ENCODE measurements at regions not wholly inside any gene's neighbourhood (a gene's known extent, or its start where the extent isn't known, plus 50 kb on each side); places are given as distances from the start of the nearest gene placed in this dataset.

DNA sequence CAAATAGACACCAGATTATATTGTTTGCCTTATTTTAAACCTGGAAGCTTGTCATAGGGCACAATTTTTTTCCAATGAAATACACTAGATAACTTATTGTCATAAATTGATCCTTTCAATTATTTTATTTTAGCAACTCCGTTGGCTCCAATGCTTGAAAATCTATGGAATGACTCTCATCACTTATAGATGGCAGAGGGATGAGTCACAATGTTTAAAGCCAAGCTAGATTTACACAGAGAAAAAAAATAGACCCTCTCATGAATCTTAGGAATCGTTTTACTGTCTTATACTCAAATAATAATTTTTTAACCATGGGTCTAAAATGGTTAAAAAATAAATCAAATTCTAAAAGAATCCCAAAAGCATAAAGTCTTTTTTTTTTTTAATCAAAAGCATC, 1276.6 kb upstream of the FLRT2 start:
- H3K36me3 ChIP-seq (ENCODE audit: control insufficient read depth, insufficient read depth, low read length), result no peaks in the 10 kb centered on the region
- Mint-ChIP-seq H3K4me1 (no peaks in the 10 kb centered on the region), H3K27ac (no peak overlapping the region), H3K4me3 (no peak overlapping the region), H3K9me3 (peaks cover 0 to 28% (median 4%) of the 10 kb centered on the region in 7 donors), H3K27me3 (no peaks in the 10 kb centered on the region), H3K36me3 (no peaks in the 10 kb centered on the region)
- no peak for DNase-seq
- no peaks in the 10 kb centered on the region for H3K27me3 ChIP-seq (ENCODE audit: control insufficient read depth, insufficient read depth, low read length)
- H3K9me3 ChIP-seq (ENCODE audit: control insufficient read depth in 2 of 2, low read length in 2 of 2), result no peaks in the 10 kb centered on the region
- no peaks in the 10 kb centered on the region for H3K4me1 ChIP-seq (ENCODE audit: control insufficient read depth, insufficient read depth, low read length, poor library complexity, severe bottlenecking)
- H3K27ac ChIP-seq (ENCODE audit: insufficient read depth, low read length, poor library complexity, severe bottlenecking), result no peak overlapping the region
- no peak for ATAC-seq (ENCODE audit: low read depth in 2 of 2)
- no peak overlapping the region for H3K4me3 ChIP-seq (ENCODE audit: low read depth, low read length)

- no peak overlapping the region for H3K27ac ChIP-seq (ENCODE audit: insufficient read depth, low read length, poor library complexity, severe bottlenecking)
- no peaks in the 10 kb centered on the region for H3K27me3 ChIP-seq (ENCODE audit: control insufficient read depth, insufficient read depth, low read length)
- DNase-seq (no peak), ATAC-seq (ENCODE audit: low read depth in 2 of 2) (no peak)
- Mint-ChIP-seq H3K4me1 (no peaks in the 10 kb centered on the region), H3K27ac (no peak overlapping the region), H3K27me3 (no peaks in the 10 kb centered on the region), H3K9me3 (peaks cover 0 to 28% (median 4%) of the 10 kb centered on the region in 7 donors), H3K36me3 (no peaks in the 10 kb centered on the region), H3K4me3 (no peak overlapping the region)
- H3K4me3 ChIP-seq (ENCODE audit: low read depth, low read length), result no peak overlapping the region
- H3K4me1 ChIP-seq (ENCODE audit: control insufficient read depth, insufficient read depth, low read length, poor library complexity, severe bottlenecking), result no peaks in the 10 kb centered on the region
- H3K36me3 ChIP-seq (ENCODE audit: control insufficient read depth, insufficient read depth, low read length), result no peaks in the 10 kb centered on the region
- H3K9me3 ChIP-seq (ENCODE audit: control insufficient read depth in 2 of 2, low read length in 2 of 2), result no peaks in the 10 kb centered on the region
Measured at GRCh38 chr14:84254290-84254689, 1275.7 kb upstream of the FLRT2 start.

DNA sequence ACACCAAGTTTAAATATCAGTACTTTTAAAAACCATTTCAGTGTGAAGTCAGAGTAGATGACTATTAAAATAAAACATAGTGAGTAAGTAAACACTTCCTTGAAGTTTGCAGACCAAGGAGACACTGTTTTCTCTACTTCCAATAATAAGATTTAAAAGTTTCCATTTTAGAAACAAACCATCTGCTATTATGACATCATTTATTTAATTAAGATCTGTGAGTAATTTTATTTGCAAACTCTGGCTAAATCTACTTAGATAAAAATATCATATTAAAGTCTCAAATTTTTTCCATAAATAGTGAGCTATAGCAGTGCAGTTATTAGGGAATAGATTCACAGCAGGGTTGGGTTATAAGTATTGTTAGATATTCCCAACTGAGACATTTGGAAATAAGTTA, 1267.0 kb upstream of the FLRT2 start:
- Mint-ChIP-seq H3K27me3 (no peaks in the 10 kb centered on the region), H3K36me3 (no peaks in the 10 kb centered on the region), H3K27ac (no peak overlapping the region), H3K4me1 (no peaks in the 10 kb centered on the region), H3K9me3 (peaks cover 3 to 16% (median 10%) of the 10 kb centered on the region in 7 donors), H3K4me3 (no peak overlapping the region)
- peaks cover 0 to 5% of the 10 kb centered on the region in 2 experiments for H3K9me3 ChIP-seq (ENCODE audit: control insufficient read depth in 2 of 2, low read length in 2 of 2)
- ATAC-seq (ENCODE audit: low read depth in 2 of 2) (no peak), DNase-seq (no peak)
- H3K4me1 ChIP-seq (ENCODE audit: control insufficient read depth, insufficient read depth, low read length, poor library complexity, severe bottlenecking), result no peaks in the 10 kb centered on the region
- H3K4me3 ChIP-seq (ENCODE audit: low read depth, low read length), result no peak overlapping the region
- H3K27me3 ChIP-seq (ENCODE audit: control insufficient read depth, insufficient read depth, low read length), result no peaks in the 10 kb centered on the region
- H3K27ac ChIP-seq (ENCODE audit: insufficient read depth, low read length, poor library complexity, severe bottlenecking), result no peak overlapping the region
- no peaks in the 10 kb centered on the region for H3K36me3 ChIP-seq (ENCODE audit: control insufficient read depth, insufficient read depth, low read length)

GRCh38 chr14:84272290-84272721, 1257.6 kb upstream of the FLRT2 start:
- no peak overlapping the region for H3K27ac Mint-ChIP-seq
- Histone ChIP-seq H3K36me3 (ENCODE audit: control insufficient read depth, insufficient read depth, low read length) (no peaks in the 10 kb centered on the region), H3K4me3 (ENCODE audit: low read depth, low read length) (no peak overlapping the region), H3K4me1 (ENCODE audit: control insufficient read depth, insufficient read depth, low read length, poor library complexity, severe bottlenecking) (no peaks in the 10 kb centered on the region), H3K27ac (ENCODE audit: insufficient read depth, low read length, poor library complexity, severe bottlenecking) (no peak overlapping the region), H3K27me3 (ENCODE audit: control insufficient read depth, insufficient read depth, low read length) (no peaks in the 10 kb centered on the region), H3K9me3 (ENCODE audit: control insufficient read depth in 2 of 2, low read length in 2 of 2) (peaks cover 0 to 11% of the 10 kb centered on the region in 2 experiments)
- no peaks in the 10 kb centered on the region for H3K4me1 Mint-ChIP-seq
- H3K9me3 Mint-ChIP-seq, result peaks cover 4 to 23% (median 10%) of the 10 kb centered on the region in 7 donors
- no peak overlapping the region for H3K4me3 Mint-ChIP-seq
- H3K27me3 Mint-ChIP-seq, result no peaks in the 10 kb centered on the region
- DNase-seq (no peak), ATAC-seq (ENCODE audit: low read depth in 2 of 2) (no peak)
- no peaks in the 10 kb centered on the region for H3K36me3 Mint-ChIP-seq

DNA sequence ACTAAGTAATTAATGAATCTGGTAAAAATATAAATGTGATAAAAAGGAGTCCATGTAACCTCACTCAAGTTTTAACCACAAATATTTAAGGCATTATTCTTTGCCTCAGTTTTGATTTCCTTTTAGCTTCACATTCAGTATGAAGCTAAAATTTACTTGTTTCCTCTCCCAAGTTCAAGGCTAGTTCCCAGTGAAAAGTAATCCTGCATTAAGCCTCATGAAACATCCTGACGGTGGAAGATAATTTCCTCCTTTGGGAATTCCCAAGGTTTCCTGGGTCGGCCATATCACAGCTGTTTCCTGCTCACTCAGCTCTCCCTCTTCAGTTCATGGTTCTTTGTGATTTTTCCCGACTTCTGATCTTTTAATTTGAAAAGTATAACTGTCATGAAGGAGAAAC, 1256.8 kb upstream of the FLRT2 start:
- H3K4me3 Mint-ChIP-seq, result no peak overlapping the region
- no peaks in the 10 kb centered on the region for H3K27me3 Mint-ChIP-seq
- Histone ChIP-seq H3K36me3 (ENCODE audit: control insufficient read depth, insufficient read depth, low read length) (no peaks in the 10 kb centered on the region), H3K4me1 (ENCODE audit: control insufficient read depth, insufficient read depth, low read length, poor library complexity, severe bottlenecking) (no peaks in the 10 kb centered on the region), H3K9me3 (ENCODE audit: control insufficient read depth in 2 of 2, low read length in 2 of 2) (peaks cover 0 to 5% of the 10 kb centered on the region in 2 experiments), H3K4me3 (ENCODE audit: low read depth, low read length) (no peak overlapping the region), H3K27ac (ENCODE audit: insufficient read depth, low read length, poor library complexity, severe bottlenecking) (no peak overlapping the region), H3K27me3 (ENCODE audit: control insufficient read depth, insufficient read depth, low read length) (no peaks in the 10 kb centered on the region)
- H3K36me3 Mint-ChIP-seq, result no peaks in the 10 kb centered on the region
- peaks cover 4 to 27% (median 10%) of the 10 kb centered on the region in 7 donors for H3K9me3 Mint-ChIP-seq
- no peak for DNase-seq
- no peak for ATAC-seq (ENCODE audit: low read depth in 2 of 2)
- no peaks in the 10 kb centered on the region for H3K4me1 Mint-ChIP-seq
- no peak overlapping the region for H3K27ac Mint-ChIP-seq

- peaks cover 0 to 4% of the 10 kb centered on the region in 2 experiments for H3K9me3 ChIP-seq (ENCODE audit: control insufficient read depth in 2 of 2, low read length in 2 of 2)
- H3K27me3 Mint-ChIP-seq, result no peaks in the 10 kb centered on the region
- ATAC-seq (ENCODE audit: low read depth in 2 of 2), result no peak
- H3K4me3 ChIP-seq (ENCODE audit: low read depth, low read length), result no peak overlapping the region
- H3K4me1 ChIP-seq (ENCODE audit: control insufficient read depth, insufficient read depth, low read length, poor library complexity, severe bottlenecking), result no peaks in the 10 kb centered on the region
- no peaks in the 10 kb centered on the region for H3K4me1 Mint-ChIP-seq
- H3K9me3 Mint-ChIP-seq, result peaks cover 0 to 17% (median 6%) of the 10 kb centered on the region in 7 donors
- H3K4me3 Mint-ChIP-seq, result no peak overlapping the region
- no peak for DNase-seq
- H3K36me3 ChIP-seq (ENCODE audit: control insufficient read depth, insufficient read depth, low read length), result no peaks in the 10 kb centered on the region
- no peak overlapping the region for H3K27ac Mint-ChIP-seq
- H3K27ac ChIP-seq (ENCODE audit: insufficient read depth, low read length, poor library complexity, severe bottlenecking), result no peak overlapping the region
- no peaks in the 10 kb centered on the region for H3K36me3 Mint-ChIP-seq
- H3K27me3 ChIP-seq (ENCODE audit: control insufficient read depth, insufficient read depth, low read length), result no peaks in the 10 kb centered on the region
Measured at GRCh38 chr14:84282618-84283017, 1247.3 kb upstream of the FLRT2 start.

DNA sequence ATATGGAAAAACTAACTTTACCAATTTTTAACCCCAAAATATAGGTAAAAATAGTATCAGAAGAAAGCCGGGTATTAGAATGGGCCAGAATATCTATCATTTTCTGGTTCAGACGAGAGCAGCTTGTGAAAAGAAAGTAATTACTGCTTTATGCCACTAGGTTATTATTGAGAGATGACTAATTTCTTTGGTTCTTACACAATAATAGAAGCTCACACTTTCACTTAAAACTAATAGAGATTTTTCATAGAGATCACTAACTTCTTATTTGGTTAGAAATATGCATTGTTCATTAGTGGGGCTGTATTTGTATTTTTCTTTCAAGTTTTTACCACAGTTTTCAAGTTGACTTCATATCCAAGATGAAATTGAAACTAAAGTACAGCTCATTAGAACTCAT, 1241.2 kb upstream of the FLRT2 start:
- Mint-ChIP-seq H3K9me3 (peaks cover 0 to 20% (median 4%) of the 10 kb centered on the region in 7 donors), H3K4me1 (no peaks in the 10 kb centered on the region), H3K27ac (no peak overlapping the region), H3K4me3 (no peak overlapping the region), H3K36me3 (no peaks in the 10 kb centered on the region), H3K27me3 (no peaks in the 10 kb centered on the region)
- no peak overlapping the region for H3K27ac ChIP-seq (ENCODE audit: insufficient read depth, low read length, poor library complexity, severe bottlenecking)
- H3K4me3 ChIP-seq (ENCODE audit: low read depth, low read length), result no peak overlapping the region
- no peaks in the 10 kb centered on the region for H3K4me1 ChIP-seq (ENCODE audit: control insufficient read depth, insufficient read depth, low read length, poor library complexity, severe bottlenecking)
- ATAC-seq (ENCODE audit: low read depth in 2 of 2) (no peak), DNase-seq (no peak)
- H3K9me3 ChIP-seq (ENCODE audit: control insufficient read depth in 2 of 2, low read length in 2 of 2), result peaks cover 0 to under 1% of the 10 kb centered on the region in 2 experiments
- H3K36me3 ChIP-seq (ENCODE audit: control insufficient read depth, insufficient read depth, low read length), result no peaks in the 10 kb centered on the region
- H3K27me3 ChIP-seq (ENCODE audit: control insufficient read depth, insufficient read depth, low read length), result no peaks in the 10 kb centered on the region

GRCh38 chr14:84298663-84299195, 1231.2 kb upstream of the FLRT2 start:
- no peak overlapping the region for H3K4me3 ChIP-seq (ENCODE audit: low read depth, low read length)
- H3K36me3 ChIP-seq (ENCODE audit: control insufficient read depth, insufficient read depth, low read length), result no peaks in the 10 kb centered on the region
- Mint-ChIP-seq H3K4me3 (no peak overlapping the region), H3K4me1 (no peaks in the 10 kb centered on the region), H3K9me3 (peaks cover 0 to 10% (median 1%) of the 10 kb centered on the region in 7 donors), H3K27me3 (no peaks in the 10 kb centered on the region), H3K36me3 (no peaks in the 10 kb centered on the region), H3K27ac (no peak overlapping the region)
- no peaks in the 10 kb centered on the region for H3K27me3 ChIP-seq (ENCODE audit: control insufficient read depth, insufficient read depth, low read length)
- no peaks in the 10 kb centered on the region for H3K4me1 ChIP-seq (ENCODE audit: control insufficient read depth, insufficient read depth, low read length, poor library complexity, severe bottlenecking)
- H3K27ac ChIP-seq (ENCODE audit: insufficient read depth, low read length, poor library complexity, severe bottlenecking), result no peak overlapping the region
- ATAC-seq (ENCODE audit: low read depth in 2 of 2) (no peak), DNase-seq (no peak)
- H3K9me3 ChIP-seq (ENCODE audit: control insufficient read depth in 2 of 2, low read length in 2 of 2), result peaks cover 0 to 13% of the 10 kb centered on the region in 2 experiments
